ENCODE measurements at regions not wholly inside any gene's neighbourhood (a gene's known extent, or its start where the extent isn't known, plus 50 kb on each side); places are given as distances from the start of the nearest gene placed in this dataset.
"Not testable (repeated sequence)": the region's sequence is repeated elsewhere in the genome, so short reads cannot be mapped to it uniquely, and the experiment has no call there.

DNA sequence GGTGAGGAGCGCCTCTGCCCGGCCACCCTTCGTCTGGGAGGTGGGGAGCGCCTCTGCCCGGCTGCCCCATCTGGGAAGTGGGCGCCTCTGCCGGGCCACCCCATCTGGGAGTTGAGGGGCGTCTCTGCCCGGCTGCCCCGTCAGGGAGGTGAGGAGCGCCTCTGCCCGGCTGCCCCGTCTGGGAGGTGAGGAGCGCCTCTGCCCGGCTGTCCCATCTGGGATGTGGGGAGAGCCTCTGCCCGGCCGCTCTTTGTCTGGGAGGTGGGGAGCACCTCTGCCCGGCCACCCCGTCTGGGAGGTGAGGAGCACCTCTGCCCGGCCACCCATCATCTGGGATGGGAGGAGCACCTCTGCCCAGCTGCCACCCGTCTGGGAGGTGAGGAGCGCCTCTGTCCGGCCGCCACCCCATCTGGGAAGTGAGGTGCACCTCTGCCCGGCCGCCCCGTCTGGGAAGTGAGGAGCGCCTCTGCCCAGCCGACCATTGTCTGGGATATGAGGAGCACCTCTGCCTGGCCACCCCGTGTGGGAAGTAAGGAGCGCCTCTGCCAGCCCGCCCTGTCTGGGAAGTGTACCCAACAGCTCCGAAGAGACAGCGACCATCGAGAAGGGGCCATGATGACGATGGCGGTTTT, 144.2 kb upstream of the PRDX4 start:
- H4K91ac ChIP-seq (ENCODE audit: low read depth, low read length, poor library complexity); H3K79me1 ChIP-seq (ENCODE audit: low read depth, low read length); H3K36me3 ChIP-seq (replicated peaks in 1 of 2; ENCODE audit: control insufficient read depth in 2 of 2, insufficient read depth in 2 of 2, low read length in 2 of 2); H3K27me3 ChIP-seq (ENCODE audit: control insufficient read depth in 3 of 3, insufficient read depth in 3 of 3, low read depth in 1 of 3, low read length in 3 of 3); DNase-seq (ENCODE audit: low spot score); H2BK12ac ChIP-seq (ENCODE audit: low read length); H4K8ac ChIP-seq (ENCODE audit: low read depth, low read length); H3K18ac ChIP-seq (ENCODE audit: low read length); H3K27ac ChIP-seq (replicated peaks; ENCODE audit: low read length); H3K23ac ChIP-seq (ENCODE audit: low read depth, low read length, poor library complexity); H2BK5ac ChIP-seq (ENCODE audit: low read length); H2AK5ac ChIP-seq (ENCODE audit: low read depth, low read length); H2AFZ ChIP-seq (ENCODE audit: low read length); H2BK15ac ChIP-seq (ENCODE audit: low read length); H2BK120ac ChIP-seq (ENCODE audit: low read depth, low read length); H3K9ac ChIP-seq (ENCODE audit: low read depth, low read length, poor library complexity); H3K4me2 ChIP-seq (ENCODE audit: insufficient read depth, low read length, poor library complexity, severe bottlenecking); H3K4me3 ChIP-seq (ENCODE audit: low read length in 2 of 2); H3K9me3 ChIP-seq (replicated peaks in 1 of 2; ENCODE audit: control insufficient read depth in 2 of 2, insufficient read depth in 1 of 2, low read depth in 1 of 2, low read length in 2 of 2); H3K4me1 ChIP-seq (ENCODE audit: control insufficient read depth in 2 of 2, insufficient read depth in 1 of 2, low read depth in 1 of 2, low read length in 2 of 2); H3K14ac ChIP-seq (ENCODE audit: low read length); H3K4ac ChIP-seq (ENCODE audit: low read length): not testable (repeated sequence)
- WGBS, 2 donors (ENCODE audit: extremely low coverage in 2 of 2, insufficient read length in 2 of 2, insufficient replicate concordance in 1 of 2): no CpG with 5 or more reads among the region's 37 CpGs

- H2BK12ac ChIP-seq (ENCODE audit: low read length): no peak overlapping the region
- no peak for DNase-seq (ENCODE audit: low spot score)
- H2AFZ ChIP-seq (ENCODE audit: low read length): no peak overlapping the region
- no peaks in the 10 kb centered on the region for H3K79me1 ChIP-seq (ENCODE audit: low read depth, low read length)
- H3K4ac ChIP-seq (ENCODE audit: low read length): no peak overlapping the region
- H3K14ac ChIP-seq (ENCODE audit: low read length): no peak overlapping the region
- H2BK120ac ChIP-seq (ENCODE audit: low read depth, low read length): no peak overlapping the region
- no peaks in the 10 kb centered on the region for H3K36me3 ChIP-seq (replicated peaks in 1 of 2; ENCODE audit: control insufficient read depth in 2 of 2, insufficient read depth in 2 of 2, low read length in 2 of 2)
- no peak overlapping the region for H3K23ac ChIP-seq (ENCODE audit: low read depth, low read length, poor library complexity)
- H2BK5ac ChIP-seq (ENCODE audit: low read length): no peak overlapping the region
- no peak overlapping the region for H3K9ac ChIP-seq (ENCODE audit: low read depth, low read length, poor library complexity)
- no peak overlapping the region for H3K27ac ChIP-seq (replicated peaks; ENCODE audit: low read length)
- no peak overlapping the region for H2AK5ac ChIP-seq (ENCODE audit: low read depth, low read length)
- WGBS, 2 donors (ENCODE audit: extremely low coverage in 2 of 2, insufficient read length in 2 of 2, insufficient replicate concordance in 1 of 2): no CpG with 5 or more reads among the region's 5 CpGs
- no peaks in the 10 kb centered on the region for H3K4me1 ChIP-seq (ENCODE audit: control insufficient read depth in 2 of 2, insufficient read depth in 1 of 2, low read depth in 1 of 2, low read length in 2 of 2)
- no peaks in the 10 kb centered on the region for H3K27me3 ChIP-seq (ENCODE audit: control insufficient read depth in 3 of 3, insufficient read depth in 3 of 3, low read depth in 1 of 3, low read length in 3 of 3)
- H4K91ac ChIP-seq (ENCODE audit: low read depth, low read length, poor library complexity): no peak overlapping the region
- no peak overlapping the region for H3K18ac ChIP-seq (ENCODE audit: low read length)
- no peak overlapping the region for H2BK15ac ChIP-seq (ENCODE audit: low read length)
- no peak overlapping the region for H4K8ac ChIP-seq (ENCODE audit: low read depth, low read length)
- H3K4me2 ChIP-seq (ENCODE audit: insufficient read depth, low read length, poor library complexity, severe bottlenecking): no peak overlapping the region
- H3K4me3 ChIP-seq (ENCODE audit: low read length in 2 of 2): no peak overlapping the region
- H3K9me3 ChIP-seq (replicated peaks in 1 of 2; ENCODE audit: control insufficient read depth in 2 of 2, insufficient read depth in 1 of 2, low read depth in 1 of 2, low read length in 2 of 2): no peaks in the 10 kb centered on the region
These were observed 142.8 kb upstream of the PRDX4 start for GRCh38 chrX:23524467-23524866.

GRCh38 chrX:23525531-23525930, 141.8 kb upstream of the PRDX4 start:
- Histone ChIP-seq H3K4me1 (ENCODE audit: control insufficient read depth in 2 of 2, insufficient read depth in 1 of 2, low read depth in 1 of 2, low read length in 2 of 2) (no peaks in the 10 kb centered on the region), H2AFZ (ENCODE audit: low read length) (no peak overlapping the region), H4K91ac (ENCODE audit: low read depth, low read length, poor library complexity) (no peak overlapping the region), H3K4me2 (ENCODE audit: insufficient read depth, low read length, poor library complexity, severe bottlenecking) (no peak overlapping the region), H4K8ac (ENCODE audit: low read depth, low read length) (no peak overlapping the region), H3K9me3 (replicated peaks in 1 of 2; ENCODE audit: control insufficient read depth in 2 of 2, insufficient read depth in 1 of 2, low read depth in 1 of 2, low read length in 2 of 2) (no peaks in the 10 kb centered on the region), H3K4ac (ENCODE audit: low read length) (no peak overlapping the region), H3K4me3 (ENCODE audit: low read length in 2 of 2) (no peak overlapping the region), H2BK120ac (ENCODE audit: low read depth, low read length) (no peak overlapping the region), H2BK15ac (ENCODE audit: low read length) (no peak overlapping the region), H3K14ac (ENCODE audit: low read length) (no peak overlapping the region), H2BK5ac (ENCODE audit: low read length) (no peak overlapping the region), H3K27ac (replicated peaks; ENCODE audit: low read length) (no peak overlapping the region), H3K23ac (ENCODE audit: low read depth, low read length, poor library complexity) (no peak overlapping the region), H3K79me1 (ENCODE audit: low read depth, low read length) (no peaks in the 10 kb centered on the region), H3K18ac (ENCODE audit: low read length) (no peak overlapping the region), H3K36me3 (replicated peaks in 1 of 2; ENCODE audit: control insufficient read depth in 2 of 2, insufficient read depth in 2 of 2, low read length in 2 of 2) (no peaks in the 10 kb centered on the region), H2AK5ac (ENCODE audit: low read depth, low read length) (no peak overlapping the region), H2BK12ac (ENCODE audit: low read length) (no peak overlapping the region), H3K9ac (ENCODE audit: low read depth, low read length, poor library complexity) (no peak overlapping the region), H3K27me3 (ENCODE audit: control insufficient read depth in 3 of 3, insufficient read depth in 3 of 3, low read depth in 1 of 3, low read length in 3 of 3) (no peaks in the 10 kb centered on the region)
- no CpG with 5 or more reads among the region's 1 CpG for WGBS, 2 donors (ENCODE audit: extremely low coverage in 2 of 2, insufficient read length in 2 of 2, insufficient replicate concordance in 1 of 2)
- no peak for DNase-seq (ENCODE audit: low spot score)

DNA sequence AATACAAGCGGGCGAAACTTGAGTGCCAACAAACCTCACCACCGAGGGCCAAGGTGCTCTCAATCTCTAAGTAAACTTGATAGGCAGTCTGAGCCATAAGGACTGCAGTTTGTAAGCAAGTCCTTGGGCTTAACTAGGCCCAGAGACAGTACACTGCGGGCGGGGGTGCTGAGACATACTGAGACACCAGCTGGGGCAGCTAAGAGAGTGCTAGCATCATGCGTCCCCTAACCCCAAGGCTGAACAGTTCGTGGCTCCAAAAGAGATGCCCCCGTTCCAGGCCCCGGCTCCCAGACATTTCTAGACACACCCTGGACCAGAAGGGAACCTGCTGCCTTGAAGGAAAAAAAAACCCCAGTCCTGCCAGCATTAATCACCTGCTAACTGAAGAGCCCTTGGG, 126.8 kb upstream of the PRDX4 start:
- Histone ChIP-seq H3K23ac (ENCODE audit: low read depth, low read length, poor library complexity) (no peak overlapping the region), H3K79me1 (ENCODE audit: low read depth, low read length) (no peaks in the 10 kb centered on the region), H2AFZ (ENCODE audit: low read length) (no peak overlapping the region), H3K14ac (ENCODE audit: low read length) (no peak overlapping the region), H4K8ac (ENCODE audit: low read depth, low read length) (no peak overlapping the region), H3K4ac (ENCODE audit: low read length) (no peak overlapping the region), H2AK5ac (ENCODE audit: low read depth, low read length) (no peak overlapping the region), H3K9ac (ENCODE audit: low read depth, low read length, poor library complexity) (no peak overlapping the region), H3K4me1 (ENCODE audit: control insufficient read depth in 2 of 2, insufficient read depth in 1 of 2, low read depth in 1 of 2, low read length in 2 of 2) (no peaks in the 10 kb centered on the region), H3K4me2 (ENCODE audit: insufficient read depth, low read length, poor library complexity, severe bottlenecking) (no peak overlapping the region), H3K36me3 (replicated peaks in 1 of 2; ENCODE audit: control insufficient read depth in 2 of 2, insufficient read depth in 2 of 2, low read length in 2 of 2) (no peaks in the 10 kb centered on the region), H4K91ac (ENCODE audit: low read depth, low read length, poor library complexity) (no peak overlapping the region), H3K9me3 (replicated peaks in 1 of 2; ENCODE audit: control insufficient read depth in 2 of 2, insufficient read depth in 1 of 2, low read depth in 1 of 2, low read length in 2 of 2) (no peaks in the 10 kb centered on the region), H2BK12ac (ENCODE audit: low read length) (no peak overlapping the region), H3K27me3 (ENCODE audit: control insufficient read depth in 3 of 3, insufficient read depth in 3 of 3, low read depth in 1 of 3, low read length in 3 of 3) (no peaks in the 10 kb centered on the region), H3K4me3 (ENCODE audit: low read length in 2 of 2) (no peak overlapping the region), H2BK15ac (ENCODE audit: low read length) (no peak overlapping the region), H2BK5ac (ENCODE audit: low read length) (no peak overlapping the region), H2BK120ac (ENCODE audit: low read depth, low read length) (no peak overlapping the region), H3K18ac (ENCODE audit: low read length) (no peak overlapping the region), H3K27ac (replicated peaks; ENCODE audit: low read length) (no peak overlapping the region)
- no CpG with 5 or more reads among the region's 9 CpGs for WGBS, 2 donors (ENCODE audit: extremely low coverage in 2 of 2, insufficient read length in 2 of 2, insufficient replicate concordance in 1 of 2)
- DNase-seq (ENCODE audit: low spot score): no peak

All from neuronal stem cell (in vitro differentiated cells).